ENCODE measurements at regions not wholly inside any gene's neighbourhood (a gene's known extent, or its start where the extent isn't known, plus 50 kb on each side); places are given as distances from the start of the nearest gene placed in this dataset.
A peak's percentile ranks its signal among the peaks of the same experiment; 100 is the strongest.

DNA sequence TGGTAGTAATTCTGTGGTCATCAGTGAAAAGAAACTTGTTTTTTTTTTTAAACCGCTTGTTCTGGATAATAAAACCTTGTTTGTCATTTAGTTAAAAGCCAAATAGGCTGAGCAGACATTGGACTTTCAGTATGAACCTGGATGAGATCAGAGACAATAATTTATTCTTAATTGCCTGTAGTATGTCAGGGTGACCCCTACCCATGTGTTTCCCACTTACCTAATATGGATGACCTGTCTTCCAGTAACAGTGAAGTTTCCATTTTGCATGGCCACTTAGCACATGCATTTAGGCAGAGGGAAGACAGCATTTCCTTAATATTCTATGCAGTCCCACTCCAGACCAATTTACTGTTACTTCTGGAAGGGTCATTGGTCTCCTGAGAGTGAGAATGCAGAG lies 87.6 kb upstream of the CFAP20DC start:
- no peak for DNase-seq (ENCODE audit: low spot score)

DNA sequence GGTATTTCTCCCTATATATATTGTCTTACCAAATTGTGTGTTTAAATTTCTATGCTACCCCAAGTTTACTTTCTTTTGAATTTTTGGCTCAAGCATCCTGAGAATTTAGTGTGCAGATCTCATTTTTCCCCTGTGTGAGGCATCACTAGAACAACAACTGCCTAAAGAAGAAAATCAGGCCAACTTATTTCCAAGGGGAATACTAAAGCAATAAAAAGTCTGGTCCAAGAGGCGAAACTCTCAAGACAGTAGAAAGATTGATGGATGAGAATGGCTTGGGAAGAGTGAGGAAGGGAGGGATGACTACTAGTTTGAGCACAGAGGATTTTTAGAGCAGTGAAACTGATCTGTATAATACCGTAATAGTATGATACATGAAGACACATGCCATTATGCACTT lies 86.3 kb upstream of the CFAP20DC start:
- DNase-seq (ENCODE audit: low spot score), result no peak

DNA sequence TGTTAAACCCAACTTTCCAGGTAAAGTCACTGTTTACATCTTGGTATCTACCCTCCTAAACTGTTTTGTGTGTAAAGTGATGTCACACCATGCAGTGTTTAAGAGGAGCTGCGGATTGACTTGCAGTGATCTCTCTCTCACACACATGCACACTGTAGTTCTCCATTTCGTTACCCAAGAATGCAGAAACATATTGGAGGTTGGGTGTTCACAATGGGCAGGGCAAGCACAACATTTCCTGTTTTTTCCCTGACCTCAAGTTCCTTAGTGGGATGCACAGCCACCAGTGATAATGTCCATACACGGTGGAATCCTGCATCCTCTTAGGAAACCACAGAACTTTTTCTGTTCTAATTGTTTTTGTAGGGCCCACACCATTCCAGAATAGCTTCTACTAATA lies 85.3 kb upstream of the CFAP20DC start:
- DNase-seq (ENCODE audit: low spot score), result no peak

DNA sequence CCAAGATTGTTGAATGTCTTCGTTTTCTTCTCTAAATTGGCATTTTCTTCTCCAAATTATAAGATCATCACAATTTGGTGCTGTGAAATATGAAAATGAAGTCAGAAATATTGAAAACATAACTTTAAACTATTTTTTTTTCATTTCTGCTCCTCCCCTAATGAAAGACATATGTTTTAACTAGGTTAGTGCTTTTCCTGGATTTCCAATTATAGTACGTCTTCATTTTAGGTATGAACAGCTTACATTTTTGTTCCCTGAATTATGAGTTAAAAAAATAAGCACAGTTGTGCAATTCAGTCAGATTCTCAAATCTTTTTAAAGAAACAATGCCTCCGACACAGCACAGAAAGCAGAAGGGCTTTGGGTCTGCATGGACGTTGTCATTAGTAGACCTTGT lies 83.5 kb upstream of the CFAP20DC start:
- DNase-seq (ENCODE audit: low spot score), result peak; percentile 21

DNA sequence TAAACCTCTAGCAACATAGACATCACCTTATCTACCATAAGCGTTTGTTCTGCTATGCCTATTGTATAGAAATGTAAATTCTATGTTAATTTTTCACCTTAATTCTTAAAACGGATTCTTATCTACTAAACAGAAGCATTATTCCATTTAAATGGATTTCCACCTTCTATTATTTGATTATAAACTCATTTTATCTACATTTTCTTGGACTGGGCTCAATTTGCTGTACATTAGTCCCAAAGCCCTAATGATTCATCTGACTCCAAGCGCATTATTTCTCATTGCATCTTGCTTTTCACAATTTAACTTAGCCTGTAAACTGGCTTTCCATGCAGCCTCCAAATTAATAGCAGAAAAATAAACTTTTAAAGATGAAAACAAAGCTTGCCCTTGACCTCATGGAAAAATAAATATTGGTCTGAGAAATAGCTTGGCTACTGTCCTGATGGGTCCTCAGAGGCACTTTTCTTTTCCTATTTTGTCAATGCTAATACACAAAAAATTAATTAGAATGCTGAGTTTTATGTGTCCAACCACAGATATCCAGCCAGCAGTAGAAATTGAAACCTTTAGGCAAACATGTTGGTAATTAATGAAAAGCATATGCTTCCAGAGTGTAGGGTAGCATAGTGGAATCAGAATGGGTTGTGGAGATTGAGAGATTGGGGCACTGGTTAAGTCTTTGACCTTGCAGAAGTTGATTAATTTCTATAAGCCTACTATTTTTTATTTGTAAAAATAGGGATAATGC lies 81.4 kb upstream of the CFAP20DC start:
- DNase-seq (ENCODE audit: low spot score), result no peak

DNA sequence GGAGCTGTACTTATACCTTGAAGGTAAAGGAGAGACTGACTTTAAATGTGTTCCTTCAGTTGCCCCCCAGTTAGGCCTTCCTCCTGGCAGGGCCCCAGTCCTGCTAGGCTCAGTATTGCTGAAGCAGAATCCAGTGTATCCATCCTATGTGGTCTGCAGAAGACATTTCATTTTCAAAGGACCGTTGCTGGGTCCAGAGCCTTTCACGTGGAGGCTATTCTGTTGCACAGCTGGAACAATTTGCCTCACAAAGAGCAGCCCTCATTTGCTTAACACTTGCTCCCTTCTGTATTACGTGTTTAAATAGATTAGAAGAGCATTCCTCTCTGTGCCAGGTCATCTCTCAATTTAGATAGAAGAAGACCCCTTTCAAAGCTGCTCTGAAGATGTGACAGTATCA lies 78.9 kb upstream of the CFAP20DC start:
- DNase-seq (ENCODE audit: low spot score), result no peak

DNA sequence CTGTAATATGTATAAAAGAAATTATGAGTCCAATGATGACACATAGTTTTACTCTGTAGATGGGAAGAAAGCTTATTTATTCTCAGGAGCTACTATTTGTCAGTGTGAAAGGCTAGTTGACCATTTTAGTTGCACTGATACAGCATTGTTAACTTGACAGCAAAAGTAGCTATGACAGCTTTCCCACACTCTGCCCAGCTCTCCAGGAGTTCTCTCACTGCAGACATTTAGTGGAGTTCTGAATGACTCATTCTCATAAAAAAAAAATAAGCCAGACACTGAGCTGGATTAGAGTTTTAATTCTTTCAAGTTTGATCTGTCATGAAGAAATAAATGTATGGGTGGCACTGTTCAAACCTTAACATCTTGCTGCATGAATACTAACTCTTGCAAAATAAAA lies 77.2 kb upstream of the CFAP20DC start:
- DNase-seq (ENCODE audit: low spot score), result peak; percentile 94

DNA sequence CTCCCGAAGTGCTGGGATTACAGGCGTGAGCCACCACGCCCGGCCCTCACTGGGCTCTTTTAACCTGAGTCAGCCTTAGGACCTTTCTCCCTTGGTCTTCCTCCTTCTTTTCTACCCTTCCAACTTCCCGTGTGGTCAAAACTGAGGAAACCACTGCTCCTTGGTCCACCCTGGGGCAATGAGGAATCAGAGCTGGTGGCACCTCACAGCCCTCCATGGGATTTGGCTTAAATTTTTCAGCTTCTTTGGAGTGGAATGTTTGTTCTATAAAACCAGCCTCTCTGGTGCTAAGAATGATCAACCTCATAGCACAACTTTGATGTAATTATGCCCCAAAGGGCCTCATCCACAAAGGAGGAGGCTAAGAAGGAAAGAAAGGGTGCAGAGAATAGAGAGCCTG lies 76.6 kb upstream of the CFAP20DC start:
- no peak for DNase-seq (ENCODE audit: low spot score)

DNA sequence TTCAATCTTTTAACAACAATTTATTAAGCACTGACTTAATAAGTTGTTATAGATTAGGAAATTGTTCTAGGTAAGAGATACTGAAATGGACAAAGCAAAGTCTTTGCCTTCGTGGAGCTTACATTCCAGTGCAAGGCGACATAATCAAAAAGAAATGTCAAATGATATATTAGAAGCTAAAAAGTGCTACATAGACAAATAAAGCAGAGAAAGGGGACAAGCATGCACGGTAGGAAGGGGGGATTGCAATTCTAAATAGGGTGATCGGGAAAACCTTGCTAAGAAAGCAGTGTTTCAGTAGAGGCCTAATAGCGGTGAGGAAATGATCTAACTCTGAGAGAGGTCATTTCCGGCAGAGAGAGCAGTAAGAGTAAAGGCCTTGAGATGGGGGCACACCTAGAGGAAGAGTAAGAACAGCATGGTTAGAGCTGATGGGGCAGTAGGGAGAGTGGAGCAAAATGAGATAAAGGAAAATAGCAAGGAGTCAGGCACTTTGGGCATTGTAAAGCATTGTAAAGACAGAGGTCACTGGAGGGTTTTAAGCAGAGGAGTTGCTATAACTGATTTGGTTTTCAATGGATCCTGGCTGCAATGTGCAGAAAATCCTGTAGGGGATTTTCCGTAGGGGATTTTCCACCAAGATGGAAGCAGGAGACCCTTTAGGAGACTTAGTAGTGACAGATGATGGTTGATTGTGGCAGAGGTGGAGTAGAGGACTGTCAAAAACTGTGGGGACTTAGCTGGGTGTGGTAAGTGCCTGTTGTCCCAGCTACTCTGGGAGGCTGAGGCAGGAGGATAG lies 71.7 kb upstream of the CFAP20DC start:
- DNase-seq (ENCODE audit: low spot score), result no peak

DNA sequence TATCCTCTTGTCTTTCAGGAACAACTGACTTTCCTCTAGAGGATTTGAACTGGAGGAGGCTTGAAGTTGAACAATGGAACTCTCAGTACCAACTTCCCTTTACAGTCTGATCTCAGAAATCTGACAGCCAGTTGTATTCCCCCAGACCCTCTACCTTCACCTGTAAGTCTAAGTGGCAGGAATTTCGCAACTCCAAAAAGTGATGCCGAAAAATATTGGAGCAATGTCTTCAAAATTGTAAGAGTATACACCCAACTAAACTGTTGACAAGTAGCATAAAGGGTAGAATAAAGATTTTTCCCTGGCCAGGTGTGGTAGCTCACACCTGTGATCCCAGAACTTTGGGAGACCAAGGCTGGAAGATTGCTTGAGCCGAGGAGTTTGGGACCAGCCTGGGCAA lies 69.1 kb upstream of the CFAP20DC start:
- no peak for DNase-seq (ENCODE audit: low spot score)

DNA sequence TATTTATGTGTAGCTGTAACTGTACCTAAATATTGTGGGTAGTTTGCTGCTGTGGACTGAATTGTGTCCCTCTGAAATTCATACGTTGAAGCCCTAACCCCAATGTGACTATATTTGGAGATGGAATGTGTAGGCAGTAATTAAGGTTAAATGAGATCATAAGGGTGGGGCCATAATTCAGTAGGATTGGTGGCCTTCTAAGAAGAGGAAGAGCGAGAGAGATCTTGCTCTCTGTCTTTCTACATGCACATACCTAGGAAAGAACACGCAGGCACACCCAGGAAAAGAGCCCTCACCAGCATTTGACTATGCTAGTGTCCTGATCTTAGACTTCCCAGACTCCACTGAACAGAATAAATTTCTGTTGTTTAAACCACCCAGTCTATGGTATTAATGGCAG lies 67.6 kb upstream of the CFAP20DC start:
- DNase-seq (ENCODE audit: low spot score), result no peak

DNA sequence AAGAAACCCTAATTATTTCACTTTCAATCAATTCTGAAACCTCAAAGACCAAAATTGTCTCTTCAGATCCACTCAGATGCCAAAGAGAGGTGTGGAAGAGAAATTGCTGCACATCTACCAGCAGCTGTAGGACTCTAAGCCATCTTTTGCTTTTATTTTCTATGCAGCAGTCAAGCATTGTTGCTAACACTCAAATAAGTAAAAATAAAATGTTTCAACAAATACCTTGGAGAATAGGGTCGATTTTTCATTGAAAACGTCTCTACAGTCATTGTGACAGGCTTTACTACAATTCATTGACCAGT lies 66.4 kb upstream of the CFAP20DC start:
- no peak for DNase-seq (ENCODE audit: low spot score)

DNA sequence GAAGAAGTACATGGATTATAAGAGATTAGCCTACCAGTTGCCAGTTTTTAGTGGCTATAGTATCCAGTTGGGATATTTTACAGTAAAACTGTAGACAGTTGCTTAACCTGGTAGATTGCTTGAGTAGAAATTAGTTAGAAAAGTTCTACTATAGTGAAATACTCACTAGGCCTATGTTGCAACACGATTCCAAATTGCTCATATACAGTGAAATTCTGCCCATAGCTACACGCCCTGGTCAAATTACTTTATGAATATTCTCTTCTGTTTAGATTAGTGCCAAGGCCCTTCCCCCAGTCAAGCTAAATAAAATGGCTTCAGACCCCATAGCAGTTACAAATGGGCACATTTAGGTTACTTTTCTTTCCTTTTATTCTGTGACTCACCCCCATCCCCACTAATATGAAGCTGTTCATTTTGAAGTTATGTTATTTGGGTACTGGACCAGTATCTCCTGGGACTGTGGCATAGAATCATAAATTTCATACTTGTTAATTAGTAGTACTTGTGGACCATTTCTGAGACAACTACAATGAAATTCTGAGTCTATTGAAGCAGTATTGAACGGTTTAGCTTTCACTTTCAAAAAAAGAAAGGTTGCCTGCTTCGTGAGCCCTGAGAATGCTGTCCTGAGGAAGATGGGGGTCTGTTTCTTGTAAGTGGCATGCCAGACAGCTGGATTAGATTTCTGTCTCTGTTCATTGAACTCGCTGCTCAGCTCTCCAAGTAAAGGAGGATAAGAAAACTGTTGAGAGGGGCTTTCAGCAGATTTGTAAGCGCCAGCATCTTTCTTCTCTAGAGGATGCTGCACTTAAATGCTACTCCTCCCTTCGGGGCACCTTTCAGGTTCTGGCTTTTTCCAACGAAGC lies 65.8 kb upstream of the CFAP20DC start:
- DNase-seq (ENCODE audit: low spot score), result peak; percentile 69

DNA sequence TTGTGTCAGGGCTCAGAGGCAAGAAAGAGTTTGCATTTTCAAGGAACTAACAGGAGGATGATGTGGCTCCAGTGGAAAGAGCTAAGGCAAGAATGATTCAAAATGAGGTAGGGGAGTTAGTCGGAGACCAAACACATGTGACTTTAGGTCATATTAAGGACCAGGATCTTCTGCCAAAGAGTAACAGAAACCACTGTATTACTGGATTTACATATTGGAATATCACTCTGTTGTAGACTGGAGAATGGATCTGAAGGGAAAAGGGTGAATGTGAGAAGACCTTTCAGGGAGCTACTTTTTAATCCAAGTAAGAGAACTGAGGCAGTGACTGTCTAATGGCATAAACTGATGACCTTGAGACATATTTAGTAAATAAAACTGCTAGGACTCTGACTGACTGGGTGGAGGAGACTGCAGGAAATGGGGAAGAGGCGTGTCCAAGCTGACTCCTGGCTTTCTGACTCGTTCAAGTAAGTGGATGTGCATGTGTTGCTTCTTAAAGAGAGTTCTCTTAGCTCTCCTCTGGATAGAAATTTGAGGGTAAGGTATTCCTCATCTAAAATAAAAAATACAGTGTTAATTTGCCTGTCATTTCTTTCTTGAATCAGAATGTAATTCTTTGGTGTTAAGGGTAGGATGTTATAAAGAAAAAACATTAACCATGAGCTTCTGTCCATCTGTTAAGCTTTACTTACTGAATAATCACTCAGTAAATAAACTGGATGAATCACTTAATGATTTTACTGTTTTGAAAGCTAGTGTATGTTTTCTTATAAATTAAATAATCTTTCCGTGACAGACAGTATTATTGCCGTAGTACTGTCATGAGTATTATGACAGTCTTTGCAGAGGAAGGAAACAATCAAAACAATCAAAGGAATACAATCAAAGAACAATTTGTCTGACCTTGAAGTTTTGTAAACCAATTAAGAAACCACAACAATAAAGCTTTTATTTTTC lies 58.3 kb upstream of the CFAP20DC start:
- no peak for DNase-seq (ENCODE audit: low spot score)

DNA sequence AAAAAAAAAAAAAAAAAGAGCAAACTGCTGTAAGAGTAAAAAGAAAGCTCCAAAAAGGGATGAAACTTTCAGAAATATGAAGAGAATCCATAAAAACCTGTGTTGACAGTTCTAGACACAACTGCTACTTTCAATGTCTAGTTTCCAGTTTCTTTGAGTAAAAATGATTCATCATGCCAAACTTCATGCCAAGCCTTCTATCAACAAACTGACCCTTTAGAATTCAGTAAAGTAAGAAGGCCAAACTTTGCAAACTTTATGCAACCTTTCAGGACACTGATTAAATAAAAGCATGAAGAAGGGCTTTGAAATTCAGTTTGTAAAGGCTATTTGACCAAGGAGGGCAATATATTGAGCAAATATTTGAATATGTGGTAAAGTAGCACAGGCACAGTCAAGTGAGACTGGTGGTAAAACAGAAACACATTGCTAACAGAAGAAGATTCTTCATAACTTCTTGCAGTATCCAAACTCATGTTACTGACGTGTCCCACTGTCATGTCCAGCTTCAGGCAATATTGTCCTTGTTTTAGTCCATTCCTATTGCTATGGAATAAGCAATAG lies 56.3 kb upstream of the CFAP20DC start:
- DNase-seq (ENCODE audit: low spot score), result no peak

DNA sequence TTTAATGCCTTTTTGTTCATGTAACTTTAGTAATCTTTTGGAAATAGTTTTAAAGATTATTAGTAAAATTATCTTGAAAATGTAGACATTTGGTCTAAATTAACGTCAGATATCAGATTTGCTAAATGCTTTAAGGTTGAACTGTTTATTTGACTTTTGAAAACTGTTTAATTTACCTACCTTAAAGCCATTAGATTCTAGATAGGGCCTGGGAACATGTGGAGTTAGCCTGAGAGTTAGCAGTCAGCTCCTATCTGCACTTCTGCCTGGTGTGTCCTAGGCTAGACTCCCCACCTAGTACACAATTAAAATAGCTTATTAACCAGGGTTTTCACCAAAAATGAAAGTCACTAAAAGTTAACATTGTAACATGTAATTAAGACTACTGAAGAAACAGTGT lies 53.7 kb upstream of the CFAP20DC start:
- no peak for DNase-seq (ENCODE audit: low spot score)

DNA sequence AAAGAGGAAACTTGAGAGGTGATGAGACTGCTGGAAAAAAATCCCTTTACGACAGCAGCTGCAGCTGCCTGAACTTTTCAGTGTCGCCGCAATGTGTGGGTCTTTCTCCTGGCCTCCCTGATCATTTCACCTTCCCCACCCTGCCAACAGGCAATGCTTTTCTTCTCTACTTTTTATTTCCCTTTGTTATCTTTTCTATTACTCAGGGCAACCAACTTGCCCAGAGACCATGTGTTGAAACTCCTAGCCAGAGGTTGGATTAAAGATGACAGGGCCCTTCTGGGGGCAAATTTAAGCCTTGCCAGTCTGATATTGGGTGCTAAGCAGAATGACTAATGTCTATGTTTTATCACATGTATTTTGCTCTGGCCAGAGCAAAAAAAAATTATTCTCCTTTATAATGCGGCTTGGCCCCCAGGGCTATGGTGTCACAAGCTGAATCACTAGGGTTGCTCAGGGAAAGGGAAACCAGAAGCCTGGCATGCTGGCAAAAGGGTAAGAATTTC lies 51.5 kb upstream of the CFAP20DC start:
- peak; percentile 11 for DNase-seq (ENCODE audit: low spot score)
